ENCODE measurements at regions not wholly inside any gene's neighbourhood (a gene's known extent, or its start where the extent isn't known, plus 50 kb on each side); places are given as distances from the start of the nearest gene placed in this dataset.

GRCh38 chr6:90764001-90764400 is 177.1 kb upstream of the MAP3K7 start:
- Histone ChIP-seq H3K27me3 (ENCODE audit: insufficient read depth, poor library complexity, severe bottlenecking) (no peaks in the 10 kb centered on the region), H3K27ac (replicated peaks) (no peak overlapping the region), H3K4me3 (replicated peaks; ENCODE audit: insufficient read depth, low read length) (no peak overlapping the region)
- TF ChIP-seq POLR2AphosphoS5 (IDR thresholded peaks at IDR 0.05; ENCODE audit: low read depth) (no peak), SPI1 (IDR thresholded peaks at IDR 0.05; ENCODE audit: borderline replicate concordance, low read depth) (no peak), REST (IDR thresholded peaks at IDR 0.05; ENCODE audit: insufficient replicate concordance, low read depth) (no peak)
- TF ChIP-seq, protein P1, sequence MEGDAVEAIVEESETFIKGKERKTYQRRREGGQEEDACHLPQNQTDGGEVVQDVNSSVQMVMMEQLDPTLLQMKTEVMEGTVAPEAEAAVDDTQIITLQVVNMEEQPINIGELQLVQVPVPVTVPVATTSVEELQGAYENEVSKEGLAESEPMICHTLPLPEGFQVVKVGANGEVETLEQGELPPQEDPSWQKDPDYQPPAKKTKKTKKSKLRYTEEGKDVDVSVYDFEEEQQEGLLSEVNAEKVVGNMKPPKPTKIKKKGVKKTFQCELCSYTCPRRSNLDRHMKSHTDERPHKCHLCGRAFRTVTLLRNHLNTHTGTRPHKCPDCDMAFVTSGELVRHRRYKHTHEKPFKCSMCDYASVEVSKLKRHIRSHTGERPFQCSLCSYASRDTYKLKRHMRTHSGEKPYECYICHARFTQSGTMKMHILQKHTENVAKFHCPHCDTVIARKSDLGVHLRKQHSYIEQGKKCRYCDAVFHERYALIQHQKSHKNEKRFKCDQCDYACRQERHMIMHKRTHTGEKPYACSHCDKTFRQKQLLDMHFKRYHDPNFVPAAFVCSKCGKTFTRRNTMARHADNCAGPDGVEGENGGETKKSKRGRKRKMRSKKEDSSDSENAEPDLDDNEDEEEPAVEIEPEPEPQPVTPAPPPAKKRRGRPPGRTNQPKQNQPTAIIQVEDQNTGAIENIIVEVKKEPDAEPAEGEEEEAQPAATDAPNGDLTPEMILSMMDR (IDR thresholded peaks at IDR 0.05; ENCODE audit: insufficient read depth, low read length): no peak
- DNase-seq (ENCODE audit: low read depth in 1 of 2, low spot score in 1 of 2): no peak

GRCh38 chr6:90759664-90760063 is 172.8 kb upstream of the MAP3K7 start:
- H3K4me3 ChIP-seq (replicated peaks; ENCODE audit: insufficient read depth, low read length): no peak overlapping the region
- TF ChIP-seq SPI1 (IDR thresholded peaks at IDR 0.05; ENCODE audit: borderline replicate concordance, low read depth) (no peak), REST (IDR thresholded peaks at IDR 0.05; ENCODE audit: insufficient replicate concordance, low read depth) (no peak), GABPA (IDR thresholded peaks at IDR 0.05; ENCODE audit: low read depth) (no peak), POLR2AphosphoS5 (IDR thresholded peaks at IDR 0.05; ENCODE audit: low read depth) (no peak)
- TF ChIP-seq, protein P1 (IDR thresholded peaks at IDR 0.05; ENCODE audit: insufficient read depth, low read length): no peak
- no peak for DNase-seq (ENCODE audit: low read depth in 1 of 2, low spot score in 1 of 2)
- no peaks in the 10 kb centered on the region for H3K27me3 ChIP-seq (ENCODE audit: insufficient read depth, poor library complexity, severe bottlenecking)
- H3K27ac ChIP-seq (replicated peaks): no peak overlapping the region

- no peak for DNase-seq (ENCODE audit: low read depth in 1 of 2, low spot score in 1 of 2)
- Histone ChIP-seq H3K4me3 (replicated peaks; ENCODE audit: insufficient read depth, low read length) (no peak overlapping the region), H3K27ac (replicated peaks) (no peak overlapping the region), H3K27me3 (ENCODE audit: insufficient read depth, poor library complexity, severe bottlenecking) (no peaks in the 10 kb centered on the region)
- no peak for TF ChIP-seq POLR2AphosphoS5 (IDR thresholded peaks at IDR 0.05; ENCODE audit: low read depth)
- TF ChIP-seq GABPA (IDR thresholded peaks at IDR 0.05; ENCODE audit: low read depth): no peak
- TF ChIP-seq REST (IDR thresholded peaks at IDR 0.05; ENCODE audit: insufficient replicate concordance, low read depth): no peak
- TF ChIP-seq, protein P1 (IDR thresholded peaks at IDR 0.05; ENCODE audit: insufficient read depth, low read length): no peak
- TF ChIP-seq SPI1 (IDR thresholded peaks at IDR 0.05; ENCODE audit: borderline replicate concordance, low read depth): no peak
These were observed 171.9 kb upstream of the MAP3K7 start for GRCh38 chr6:90758741-90759140.
